GM10847 (cell line): ENCODE measurements at regions not wholly inside any gene's neighbourhood (a gene's known extent, or its start where the extent isn't known, plus 50 kb on each side); places are given as distances from the start of the nearest gene placed in this dataset.

ENCODE experiments used
- POLR2A ChIP-seq: IDR thresholded peaks from 2 replicates; pipeline ENCODE4 v1.6.1; 2011; ENCODE audit not compliant: insufficient read length; ENCODE audit errors: extremely low read depth

- no peak for TF ChIP-seq POLR2A
These were observed 267.3 kb downstream of the UACA start for GRCh38 chr15:70495991-70496599.

DNA sequence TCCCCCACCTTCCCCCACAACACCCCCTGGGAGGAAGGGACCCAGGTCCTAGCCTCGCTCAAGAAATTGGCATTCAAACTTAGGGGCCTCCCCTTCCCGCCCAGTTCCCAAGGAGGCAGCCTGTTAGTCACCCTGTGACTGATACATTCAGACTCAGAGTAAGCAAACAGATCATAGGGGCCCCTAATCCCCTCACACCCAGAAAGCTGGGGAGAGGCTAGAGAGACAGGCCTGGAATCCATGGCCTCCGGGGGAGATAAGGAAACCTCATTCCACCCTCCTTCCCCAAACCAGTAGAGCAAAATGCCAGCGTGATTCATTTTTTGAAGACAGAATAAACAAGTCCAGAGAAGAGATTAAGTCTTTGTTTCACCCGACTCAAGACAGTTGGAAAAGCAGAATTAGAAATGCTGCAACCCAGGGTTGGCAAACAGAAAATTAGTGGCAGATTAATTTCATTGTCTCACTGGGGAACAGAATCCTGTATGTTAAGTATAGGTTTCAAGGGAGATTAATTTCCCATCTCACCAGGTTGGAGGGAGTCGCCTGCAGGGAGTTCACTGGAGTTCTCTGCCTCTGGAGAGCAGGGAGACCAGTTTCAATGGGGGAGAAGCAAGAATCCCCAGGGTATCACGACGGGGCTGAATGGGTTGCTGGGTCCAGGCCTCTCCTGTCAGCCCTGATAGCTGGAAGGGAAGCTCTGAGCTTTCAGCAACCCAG is 268.3 kb downstream of the UACA start:
- no peak for TF ChIP-seq POLR2A

- no peak for TF ChIP-seq POLR2A
These were observed 268.9 kb downstream of the UACA start for GRCh38 chr15:70494517-70494851.

DNA sequence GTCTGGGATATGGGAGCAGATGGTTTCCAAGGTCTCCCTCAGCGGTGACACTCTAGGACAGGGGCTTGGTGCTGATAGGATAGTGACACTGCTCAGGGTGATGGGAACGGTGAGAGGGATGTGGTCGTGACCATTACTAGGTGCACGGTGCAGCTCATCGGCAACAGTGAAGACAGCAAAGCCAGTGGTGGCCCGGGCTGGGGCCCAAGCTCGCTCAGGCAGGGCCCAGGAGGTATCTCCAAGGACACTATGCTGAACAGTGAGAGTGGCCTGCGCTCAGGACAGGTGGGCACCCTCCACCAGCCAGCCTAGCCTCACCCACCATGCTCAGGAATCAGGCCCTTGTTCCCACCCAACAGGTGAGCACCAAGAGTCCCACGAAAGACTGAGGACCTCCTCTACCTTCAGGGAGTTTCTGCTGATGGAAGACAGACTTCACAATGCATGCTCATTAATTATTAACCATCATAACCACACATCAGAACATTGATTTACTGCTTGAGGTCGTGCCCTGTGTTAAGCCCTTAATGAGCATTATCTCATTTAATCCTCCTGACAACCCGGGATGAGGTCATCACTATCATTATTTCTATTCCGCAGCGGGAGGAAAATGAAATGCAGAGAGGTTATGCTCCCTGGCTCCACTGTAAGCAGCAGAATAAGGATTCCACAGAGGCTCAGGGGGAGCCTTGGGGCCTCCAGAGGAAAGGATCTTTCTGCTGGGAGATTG is 269.4 kb downstream of the UACA start:
- TF ChIP-seq POLR2A = no peak

DNA sequence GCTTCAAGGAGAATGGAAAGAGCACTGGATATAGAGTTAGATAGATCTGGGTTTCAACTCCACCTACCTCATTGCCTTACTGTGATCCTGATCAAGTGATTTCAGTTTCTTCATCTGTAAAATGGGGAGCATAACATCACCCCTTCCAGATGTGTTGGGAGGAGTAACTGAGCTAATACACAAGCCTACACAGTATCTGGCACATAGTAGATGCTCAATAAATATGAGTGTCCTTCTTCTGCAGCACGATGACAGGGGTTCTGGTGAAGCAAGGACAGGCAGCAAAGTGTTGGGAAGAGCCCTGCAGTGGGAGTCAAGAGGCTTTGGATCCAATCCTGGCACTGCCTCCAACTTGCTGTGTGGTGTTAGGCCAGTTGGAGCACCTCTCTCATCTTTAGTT is 270.0 kb downstream of the UACA start:
- TF ChIP-seq POLR2A = no peak

GRCh38 chr15:70492240-70493177 is 270.8 kb downstream of the UACA start:
- no peak for TF ChIP-seq POLR2A

DNA sequence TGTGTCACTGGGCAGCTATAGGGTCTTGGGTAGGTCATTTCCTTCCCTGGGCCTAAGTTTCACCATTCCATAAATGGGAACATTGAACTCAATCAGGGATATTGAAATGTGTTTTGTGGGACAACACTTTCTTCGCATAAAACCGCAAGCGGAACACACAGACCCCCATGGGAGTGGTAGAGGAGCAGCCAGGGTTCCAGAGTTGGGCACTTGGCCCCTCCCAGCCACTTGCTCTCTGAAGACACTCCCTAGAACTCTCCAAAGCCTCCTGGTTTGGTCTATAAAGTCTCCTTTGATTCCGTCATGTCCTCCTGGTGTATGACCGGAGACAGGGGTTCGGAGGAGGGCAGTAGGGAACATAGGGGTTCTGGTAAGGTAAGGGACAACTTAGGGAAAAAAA is 271.7 kb downstream of the UACA start:
- TF ChIP-seq POLR2A = no peak

GRCh38 chr15:70491201-70491621 is 272.1 kb downstream of the UACA start:
- TF ChIP-seq POLR2A = no peak

DNA sequence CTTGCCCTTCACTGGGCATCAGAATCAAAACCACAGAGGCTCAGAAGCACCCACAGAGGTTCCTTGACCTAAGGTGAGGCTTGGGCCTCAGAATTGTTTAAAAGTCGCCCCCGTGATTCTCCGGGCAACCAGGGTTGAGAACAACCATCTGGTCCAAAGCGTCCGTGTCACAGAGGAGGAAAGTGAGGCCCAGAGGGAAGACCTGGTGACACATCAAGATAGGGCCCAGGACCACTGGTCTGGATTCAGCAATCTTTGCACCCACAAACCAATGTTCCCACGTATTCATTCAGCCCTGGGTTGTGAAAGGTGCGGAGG is 272.6 kb downstream of the UACA start:
- no peak for TF ChIP-seq POLR2A

DNA sequence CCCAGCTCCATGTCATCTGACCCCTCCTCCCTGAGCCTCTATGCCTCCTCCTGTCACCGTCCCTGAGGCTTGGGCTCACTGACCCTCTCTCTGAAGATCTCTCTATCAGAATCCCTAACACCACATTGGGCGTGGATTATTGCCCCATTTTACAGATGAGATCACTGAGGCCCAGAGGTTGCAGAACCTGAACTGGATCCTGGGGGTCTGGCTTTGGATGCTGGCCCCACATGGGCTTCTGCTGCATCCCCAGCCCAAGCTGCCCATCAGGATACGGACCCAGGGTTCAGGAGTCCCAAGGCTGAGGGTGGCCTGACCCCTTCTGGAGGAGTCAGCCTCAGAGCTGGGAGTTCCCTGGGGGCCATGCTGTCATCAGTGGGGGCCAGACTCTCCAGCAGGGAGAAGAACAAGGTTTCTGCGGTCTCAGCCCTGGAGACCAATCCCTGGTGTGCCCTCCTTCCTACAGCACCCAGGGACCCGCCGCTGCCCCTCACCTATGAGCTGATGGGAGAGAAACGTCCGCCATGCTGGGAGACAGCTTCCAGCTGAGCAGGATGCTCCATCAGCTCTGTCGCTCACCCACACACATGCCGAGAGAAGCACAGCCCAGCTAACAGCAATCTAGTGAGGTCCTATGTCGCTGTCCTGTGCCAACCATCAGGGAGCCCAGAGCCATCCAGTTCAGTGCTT is 273.1 kb downstream of the UACA start:
- no peak for TF ChIP-seq POLR2A

DNA sequence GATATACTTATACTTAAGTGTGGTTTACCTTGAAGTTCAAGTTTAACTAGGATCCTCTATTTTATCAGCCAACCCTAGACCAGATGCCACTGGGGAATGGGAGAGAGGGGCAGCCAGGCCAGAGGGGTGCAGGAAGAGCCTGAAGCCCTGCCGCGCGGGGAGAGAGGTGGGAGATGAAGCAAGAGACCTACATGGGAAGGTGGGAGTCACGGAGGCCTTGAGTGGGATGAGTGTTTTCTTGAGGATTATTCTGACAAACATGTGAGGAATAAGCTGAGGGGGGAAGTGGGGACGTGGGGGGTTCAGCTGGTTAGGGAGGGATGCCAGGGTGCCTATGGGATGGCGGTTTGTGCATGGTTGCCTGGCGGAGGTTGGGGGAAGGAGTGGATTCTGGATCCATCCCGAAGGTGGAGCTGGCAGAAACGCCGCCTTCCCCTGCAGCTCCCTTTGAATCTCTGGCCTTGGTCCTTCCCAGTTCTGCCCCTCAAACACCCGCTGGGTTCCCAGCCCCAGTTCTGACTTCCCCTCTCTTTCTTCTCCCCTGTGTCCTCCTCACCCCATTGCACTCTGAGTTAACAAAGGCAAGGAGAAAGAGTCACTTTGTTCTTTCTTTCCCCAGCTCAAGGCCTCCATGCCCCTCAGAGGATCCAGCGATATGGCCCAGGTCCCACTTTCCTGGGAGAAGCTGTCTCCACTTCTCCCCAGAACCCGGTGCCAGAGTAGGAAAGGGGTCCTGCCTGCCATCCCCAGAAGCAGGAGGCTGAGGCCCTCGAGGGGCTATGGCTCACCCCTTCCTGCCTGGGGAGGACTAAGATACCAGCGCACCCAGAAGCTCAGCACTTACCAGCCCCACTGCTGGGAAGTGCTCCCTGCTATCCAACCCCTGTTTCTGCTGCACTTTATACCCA is 274.2 kb downstream of the UACA start:
- TF ChIP-seq POLR2A = no peak

DNA sequence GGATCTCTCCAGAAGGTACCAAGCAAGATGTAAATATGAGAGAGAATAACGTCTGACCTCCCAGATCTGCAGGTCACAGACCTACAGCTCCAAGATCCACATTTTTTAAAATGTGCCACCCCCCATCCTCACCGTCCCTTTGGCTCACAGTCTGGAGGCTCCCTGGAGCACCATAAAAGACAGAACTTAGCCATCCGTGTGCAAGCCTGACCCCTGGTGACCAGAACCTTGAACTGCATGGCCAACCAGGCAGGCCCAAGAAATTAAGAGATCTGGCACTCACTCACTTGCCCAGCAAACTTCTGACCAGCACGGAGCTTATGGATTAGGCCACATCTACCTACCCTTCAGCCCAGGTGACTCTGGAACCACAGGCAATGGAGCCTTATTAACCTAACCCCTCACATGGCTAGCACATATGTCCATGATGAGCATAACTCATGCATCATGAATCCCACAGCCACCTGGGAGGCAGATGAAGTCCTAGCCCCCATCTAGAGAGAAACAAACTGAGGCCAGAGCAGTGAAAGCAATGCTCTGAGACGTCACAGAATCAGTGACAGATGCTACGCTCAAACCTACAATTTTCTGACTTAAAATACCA is 275.3 kb downstream of the UACA start:
- no peak for TF ChIP-seq POLR2A

DNA sequence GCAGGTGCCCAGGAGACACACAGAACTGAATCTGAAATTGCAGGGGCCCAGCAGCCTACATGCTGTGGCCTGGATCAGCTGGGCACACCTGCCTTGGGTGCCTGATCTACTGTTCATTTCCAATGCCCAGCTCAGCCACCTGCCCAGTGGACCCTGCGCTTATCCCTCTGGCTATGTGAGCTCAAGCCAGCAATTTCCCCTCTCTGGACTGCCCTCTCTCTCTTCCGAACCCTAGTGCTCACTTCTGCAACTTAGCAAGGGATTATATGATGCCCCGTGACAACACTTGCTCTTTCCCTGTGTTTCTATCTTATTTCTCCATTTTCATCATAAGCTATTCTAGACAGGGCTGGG is 276.0 kb downstream of the UACA start:
- no peak for TF ChIP-seq POLR2A
